CD1c-positive myeloid dendritic cell (primary cell): ENCODE measurements at regions not wholly inside any gene's neighbourhood (a gene's known extent, or its start where the extent isn't known, plus 50 kb on each side); places are given as distances from the start of the nearest gene placed in this dataset.
"Not testable (repeated sequence)": the region's sequence is repeated elsewhere in the genome, so short reads cannot be mapped to it uniquely, and the experiment has no call there.

Experiments
- DNase-seq: peaks from one replicate; pipeline ENCODE4 v3.0.0-alpha.2; 2016; ENCODE audit errors: extremely low spot score

DNA sequence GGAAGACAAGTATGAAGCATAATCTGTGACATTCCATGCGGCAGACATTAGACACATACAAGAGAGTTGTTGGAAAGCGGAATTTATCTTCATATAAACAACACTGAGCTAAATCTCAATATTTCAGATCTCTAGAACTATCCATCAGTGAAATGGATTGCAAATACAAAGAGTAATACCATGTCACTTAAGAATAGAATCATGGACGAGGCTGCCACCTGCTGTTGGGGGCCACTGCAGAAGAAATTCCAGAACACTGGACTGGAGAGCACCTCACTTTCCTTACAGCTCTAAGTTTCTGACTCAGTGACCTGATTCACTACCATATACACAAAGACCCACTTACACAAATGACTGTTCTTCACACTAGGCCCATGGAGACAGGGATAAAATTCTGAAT, 346.7 kb downstream of the OR4F29 start:
- not testable (repeated sequence) for DNase-seq

DNA sequence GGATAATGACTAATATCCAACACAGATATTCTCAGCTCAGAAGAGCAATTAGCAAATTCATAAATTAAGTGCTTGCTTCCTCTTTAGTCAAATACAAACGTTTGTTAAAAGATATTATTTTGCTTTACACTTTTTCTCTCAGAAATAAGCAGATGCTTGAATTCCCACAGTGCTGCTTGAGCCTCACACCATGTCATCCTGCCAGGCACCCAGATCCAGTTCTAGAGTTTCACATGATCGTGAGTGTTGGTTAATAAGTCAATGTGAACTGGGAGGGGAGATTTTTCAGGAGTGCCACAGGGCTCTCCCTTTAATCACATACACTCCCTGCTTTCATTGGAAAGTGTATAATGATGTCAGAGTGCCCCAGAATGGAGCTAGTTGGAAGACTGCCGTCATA, 352.0 kb downstream of the OR4F29 start:
- not testable (repeated sequence) for DNase-seq

DNA sequence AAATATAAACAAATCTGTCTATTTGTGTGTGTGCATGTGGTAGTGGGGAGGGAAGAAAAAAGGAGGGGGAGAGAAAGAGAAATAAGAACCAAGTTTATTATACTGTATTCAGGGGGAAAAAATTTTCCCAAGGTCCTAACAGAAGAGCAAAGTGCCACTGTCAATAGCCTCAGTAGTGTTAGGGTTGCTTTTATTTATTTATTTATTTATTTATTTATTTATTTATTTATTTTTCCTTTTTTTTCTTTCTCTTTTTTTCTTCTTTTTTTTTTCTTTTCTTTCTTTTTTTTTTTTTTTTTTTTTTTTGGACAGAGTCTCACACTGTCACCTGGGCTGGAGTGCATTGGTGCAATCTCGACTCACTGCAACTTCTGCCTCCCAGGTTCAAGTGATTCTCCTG, 352.7 kb downstream of the OR4F29 start:
- not testable (repeated sequence) for DNase-seq

DNA sequence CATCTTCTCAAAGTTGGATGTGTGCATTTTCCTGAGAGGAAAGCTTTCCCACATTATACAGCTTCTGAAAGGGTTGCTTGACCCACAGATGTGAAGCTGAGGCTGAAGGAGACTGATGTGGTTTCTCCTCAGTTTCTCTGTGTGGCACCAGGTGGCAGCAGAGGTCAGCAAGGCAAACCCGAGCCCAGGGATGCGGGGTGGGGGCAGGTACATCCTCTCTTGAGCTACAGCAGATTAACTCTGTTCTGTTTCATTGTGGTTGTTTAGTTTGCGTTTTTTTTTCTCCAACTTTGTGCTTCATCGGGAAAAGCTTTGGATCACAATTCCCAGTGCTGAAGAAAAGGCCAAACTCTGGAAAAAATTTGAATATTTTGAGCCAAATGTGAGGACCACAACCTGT, 360.2 kb downstream of the OR4F29 start:
- DNase-seq = not testable (repeated sequence)

DNA sequence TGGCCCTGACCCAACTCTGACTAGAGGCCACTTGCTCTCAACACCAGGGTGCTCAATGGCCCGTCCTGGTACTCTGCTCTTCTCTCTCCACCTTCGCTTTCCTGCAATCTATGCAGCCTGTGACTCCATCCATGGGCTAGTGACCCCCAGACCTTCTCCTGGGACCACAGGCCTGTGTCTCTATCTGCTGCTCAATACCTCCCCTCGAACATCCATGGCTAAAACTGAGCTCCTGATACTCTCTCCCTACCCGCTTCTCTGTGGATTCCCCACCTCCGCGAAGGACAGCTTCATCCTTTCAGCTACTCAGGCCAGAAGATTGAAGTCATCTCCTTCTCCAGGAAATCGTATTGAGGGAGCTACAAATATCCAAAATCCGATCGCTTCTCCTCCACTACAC, 363.4 kb downstream of the OR4F29 start:
- not testable (repeated sequence) for DNase-seq

GRCh38 chr1:79152-79551, 372.3 kb downstream of the OR4F29 start:
- not testable (repeated sequence) for DNase-seq

DNA sequence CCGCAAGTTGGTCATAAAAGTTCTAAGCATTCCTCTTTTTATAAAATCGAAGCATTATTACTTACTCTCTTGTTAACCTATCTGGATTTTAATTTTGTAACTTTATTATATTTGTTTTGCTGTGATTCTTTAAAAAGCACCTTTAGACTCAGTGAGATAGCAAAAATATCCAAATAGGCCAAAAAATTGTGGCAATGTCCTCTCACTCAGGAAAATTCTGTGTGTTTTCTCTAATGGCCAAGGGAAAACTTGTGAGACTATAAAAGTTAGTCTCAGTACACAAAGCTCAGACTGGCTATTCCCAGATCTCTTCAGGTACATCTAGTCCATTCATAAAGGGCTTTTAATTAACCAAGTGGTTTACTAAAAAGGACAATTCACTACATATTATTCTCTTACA, 386.4 kb downstream of the OR4F29 start, which contains the start of gene OR4F5:
Gene OR4F5, plus strand, starts transcription at position 301 of the 400 bp plus-strand sequence.
- not testable (repeated sequence) for DNase-seq

DNA sequence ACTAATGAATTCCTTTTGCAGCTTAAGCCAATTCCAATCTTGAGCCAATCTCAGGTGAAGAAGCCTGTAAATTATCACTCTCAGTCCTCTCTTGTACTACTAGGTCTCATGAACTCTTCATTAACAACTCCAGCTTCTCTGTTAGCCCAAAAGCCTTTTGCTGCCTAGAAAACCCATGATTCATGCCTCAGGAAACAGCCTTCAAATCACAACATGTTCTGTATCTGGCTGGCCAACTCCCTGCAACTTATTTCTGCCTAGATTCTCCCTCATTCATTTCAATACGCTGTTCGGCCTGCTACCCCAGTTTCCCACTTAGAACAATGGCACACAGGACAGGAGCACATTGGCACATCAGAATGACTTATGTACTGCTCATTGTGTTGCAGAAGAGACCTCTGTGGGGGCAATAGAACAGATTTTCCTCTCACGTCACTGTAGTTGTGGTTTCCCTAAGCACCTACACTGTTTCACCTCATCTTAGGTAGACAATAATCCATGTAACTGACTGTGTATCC, 395.4 kb downstream of the OR4F29 start:
- DNase-seq = not testable (repeated sequence)

GRCh38 chr1:53182-53581, 398.3 kb downstream of the OR4F29 start:
- DNase-seq = not testable (repeated sequence)

DNA sequence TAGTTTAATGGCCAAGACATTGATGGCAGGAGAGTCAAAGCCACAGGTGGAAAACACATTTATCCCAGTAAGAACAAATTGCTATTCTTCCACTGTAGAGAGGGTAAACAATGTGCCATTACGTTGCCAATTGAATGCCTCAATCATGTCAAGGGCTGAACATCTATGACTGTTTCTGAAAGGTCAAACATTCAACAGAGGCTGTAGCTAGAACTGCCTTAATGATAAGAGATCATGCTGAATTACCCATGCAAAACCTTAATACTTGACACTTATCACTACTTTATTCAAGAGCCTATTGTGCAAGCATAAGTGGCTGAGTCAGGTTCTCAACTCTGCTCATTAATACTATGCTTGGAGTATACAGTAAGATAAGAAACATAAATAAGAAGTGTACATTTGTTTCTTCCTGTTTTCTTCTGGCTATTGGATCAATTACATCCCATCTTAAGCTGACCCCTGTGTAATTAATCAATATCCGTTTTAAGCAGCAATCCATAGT, 409.5 kb downstream of the OR4F29 start:
- not testable (repeated sequence) for DNase-seq

GRCh38 chr1:41197-41596, 410.3 kb downstream of the OR4F29 start:
- DNase-seq = not testable (repeated sequence)

DNA sequence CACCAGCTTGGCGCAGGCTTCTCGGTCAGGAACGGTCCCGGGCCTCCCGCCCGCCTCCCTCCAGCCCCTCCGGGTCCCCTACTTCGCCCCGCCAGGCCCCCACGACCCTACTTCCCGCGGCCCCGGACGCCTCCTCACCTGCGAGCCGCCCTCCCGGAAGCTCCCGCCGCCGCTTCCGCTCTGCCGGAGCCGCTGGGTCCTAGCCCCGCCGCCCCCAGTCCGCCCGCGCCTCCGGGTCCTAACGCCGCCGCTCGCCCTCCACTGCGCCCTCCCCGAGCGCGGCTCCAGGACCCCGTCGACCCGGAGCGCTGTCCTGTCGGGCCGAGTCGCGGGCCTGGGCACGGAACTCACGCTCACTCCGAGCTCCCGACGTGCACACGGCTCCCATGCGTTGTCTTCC, 422.3 kb downstream of the OR4F29 start:
- not testable (repeated sequence) for DNase-seq

DNA sequence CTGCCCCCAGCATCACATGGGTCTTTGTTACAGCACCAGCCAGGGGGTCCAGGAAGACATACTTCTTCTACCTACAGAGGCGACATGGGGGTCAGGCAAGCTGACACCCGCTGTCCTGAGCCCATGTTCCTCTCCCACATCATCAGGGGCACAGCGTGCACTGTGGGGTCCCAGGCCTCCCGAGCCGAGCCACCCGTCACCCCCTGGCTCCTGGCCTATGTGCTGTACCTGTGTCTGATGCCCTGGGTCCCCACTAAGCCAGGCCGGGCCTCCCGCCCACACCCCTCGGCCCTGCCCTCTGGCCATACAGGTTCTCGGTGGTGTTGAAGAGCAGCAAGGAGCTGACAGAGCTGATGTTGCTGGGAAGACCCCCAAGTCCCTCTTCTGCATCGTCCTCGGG, 434.2 kb downstream of the OR4F29 start:
- DNase-seq = not testable (repeated sequence)

GRCh38 chr1:16025-16424, 435.5 kb downstream of the OR4F29 start:
- DNase-seq = not testable (repeated sequence)

DNA sequence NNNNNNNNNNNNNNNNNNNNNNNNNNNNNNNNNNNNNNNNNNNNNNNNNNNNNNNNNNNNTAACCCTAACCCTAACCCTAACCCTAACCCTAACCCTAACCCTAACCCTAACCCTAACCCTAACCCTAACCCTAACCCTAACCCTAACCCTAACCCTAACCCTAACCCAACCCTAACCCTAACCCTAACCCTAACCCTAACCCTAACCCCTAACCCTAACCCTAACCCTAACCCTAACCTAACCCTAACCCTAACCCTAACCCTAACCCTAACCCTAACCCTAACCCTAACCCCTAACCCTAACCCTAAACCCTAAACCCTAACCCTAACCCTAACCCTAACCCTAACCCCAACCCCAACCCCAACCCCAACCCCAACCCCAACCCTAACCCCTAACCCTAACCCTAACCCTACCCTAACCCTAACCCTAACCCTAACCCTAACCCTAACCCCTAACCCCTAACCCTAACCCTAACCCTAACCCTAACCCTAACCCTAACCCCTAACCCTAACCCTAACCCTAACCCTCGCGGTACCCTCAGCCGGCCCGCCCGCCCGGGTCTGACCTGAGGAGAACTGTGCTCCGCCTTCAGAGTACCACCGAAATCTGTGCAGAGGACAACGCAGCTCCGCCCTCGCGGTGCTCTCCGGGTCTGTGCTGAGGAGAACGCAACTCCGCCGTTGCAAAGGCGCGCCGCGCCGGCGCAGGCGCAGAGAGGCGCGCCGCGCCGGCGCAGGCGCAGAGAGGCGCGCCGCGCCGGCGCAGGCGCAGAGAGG, 441.3 kb downstream of the OR4F29 start:
- not testable (repeated sequence) for DNase-seq
